BE2C (cell line): ENCODE measurements at regions not wholly inside any gene's neighbourhood (a gene's known extent, or its start where the extent isn't known, plus 50 kb on each side); places are given as distances from the start of the nearest gene placed in this dataset.

ENCODE experiments used
- DNase-seq: peaks from one replicate; pipeline ENCODE4 v3.0.0-alpha.2; 2020
- H3K27me3 ChIP-seq: fragments of 250-450 bp; sonication (Bioruptor Pico); 2 replicates; pipeline ENCODE4 v1.5.1; 2020; ENCODE audit warnings: mild to moderate bottlenecking
- H3K36me3 ChIP-seq: fragments of 250-450 bp; sonication (Bioruptor Pico); 2 replicates; pipeline ENCODE4 v1.5.1; 2020; ENCODE audit warnings: mild to moderate bottlenecking
- H3K4me1 ChIP-seq: fragments of 250-450 bp; sonication (Bioruptor Pico); 2 replicates; pipeline ENCODE4 v1.5.1; 2020
- H3K4me3 ChIP-seq: 2 replicates; pipeline ENCODE4 v1.5.1; 2011; ENCODE audit warnings: low read depth, low read length
- H3K9me3 ChIP-seq: fragments of 250-450 bp; sonication (Bioruptor Pico); 2 replicates; pipeline ENCODE4 v1.5.1; 2020
- CTCF ChIP-seq: IDR thresholded peaks from 2 replicates; pipeline ENCODE4 v1.5.1; 2012; ENCODE audit warnings: mild to moderate bottlenecking, low read depth, low read length

GRCh38 chr13:99752373-99752772, 219.2 kb downstream of the ZIC5 start:
- Histone ChIP-seq H3K4me1 (no peaks in the 10 kb centered on the region), H3K27me3 (no peaks in the 10 kb centered on the region), H3K4me3 (no peak overlapping the region), H3K9me3 (no peaks in the 10 kb centered on the region), H3K36me3 (no peaks in the 10 kb centered on the region)
- DNase-seq = no peak
- no peak for TF ChIP-seq CTCF

GRCh38 chr13:99751517-99752199, 219.9 kb downstream of the ZIC5 start:
- DNase-seq = no peak
- Histone ChIP-seq H3K4me1 (no peaks in the 10 kb centered on the region), H3K36me3 (no peaks in the 10 kb centered on the region), H3K4me3 (no peak overlapping the region), H3K9me3 (no peaks in the 10 kb centered on the region), H3K27me3 (no peaks in the 10 kb centered on the region)
- no peak for TF ChIP-seq CTCF

GRCh38 chr13:99750951-99751350, 220.6 kb downstream of the ZIC5 start:
- TF ChIP-seq CTCF = no peak
- no peaks in the 10 kb centered on the region for H3K4me1 ChIP-seq
- H3K27me3 ChIP-seq = no peaks in the 10 kb centered on the region
- H3K9me3 ChIP-seq = no peaks in the 10 kb centered on the region
- H3K4me3 ChIP-seq = no peak overlapping the region
- H3K36me3 ChIP-seq = no peaks in the 10 kb centered on the region
- no peak for DNase-seq

- H3K4me3 ChIP-seq = no peak overlapping the region
- H3K36me3 ChIP-seq = no peaks in the 10 kb centered on the region
- H3K4me1 ChIP-seq = no peaks in the 10 kb centered on the region
- H3K9me3 ChIP-seq = no peaks in the 10 kb centered on the region
- no peak for TF ChIP-seq CTCF
- DNase-seq = no peak
- H3K27me3 ChIP-seq = no peaks in the 10 kb centered on the region
Observed at GRCh38 chr13:99749271-99750019, 222.1 kb downstream of the ZIC5 start.

GRCh38 chr13:99747403-99747710, 224.2 kb downstream of the ZIC5 start:
- no peak for DNase-seq
- no peak overlapping the region for H3K4me3 ChIP-seq
- H3K9me3 ChIP-seq = no peaks in the 10 kb centered on the region
- no peak for TF ChIP-seq CTCF
- H3K36me3 ChIP-seq = no peaks in the 10 kb centered on the region
- no peaks in the 10 kb centered on the region for H3K4me1 ChIP-seq
- H3K27me3 ChIP-seq = no peaks in the 10 kb centered on the region
